NT2/D1 (cell line): ENCODE measurements at regions not wholly inside any gene's neighbourhood (a gene's known extent, or its start where the extent isn't known, plus 50 kb on each side); places are given as distances from the start of the nearest gene placed in this dataset.

Source experiments
- SUZ12 ChIP-seq: IDR thresholded peaks from 2 replicates; pipeline ENCODE4 v1.6.1; 2011; ENCODE audit not compliant: insufficient read length, insufficient read depth; ENCODE audit errors: extremely low read depth
- YY1 ChIP-seq: IDR thresholded peaks from 2 replicates; pipeline ENCODE4 v1.6.1; 2011; ENCODE audit not compliant: insufficient read length, insufficient read depth
- ZNF274 ChIP-seq: IDR thresholded peaks from 2 replicates; pipeline ENCODE4 v1.6.1; 2011; ENCODE audit warnings: mild to moderate bottlenecking, low read depth, low read length

- TF ChIP-seq YY1 (no peak), ZNF274 (no peak), SUZ12 (no peak)
Observed at GRCh38 chr1:219404629-219405028, 208.3 kb downstream of the ZC3H11B start.
